Hematopoietic multipotent progenitor cell (in vitro differentiated cells): ENCODE measurements at regions not wholly inside any gene's neighbourhood (a gene's known extent, or its start where the extent isn't known, plus 50 kb on each side); places are given as distances from the start of the nearest gene placed in this dataset. TPM values are rescaled to one million over a fixed set of nuclear protein-coding genes. Genes with fewer than 3 reads are reported as not detected.

Source experiments
- small RNA-seq: library from RNA; depleted of rRNA; stranded (forward); fragments of <200 nt; gene quantifications from one replicate; pipeline ENCODE3, GENCODE V24; 2012

Small RNAs in the stretch of these regions (small RNA-seq; reads per million reads assigned to genes)
- not detected for gene RNU7-147P
